ENCODE measurements at regions not wholly inside any gene's neighbourhood (a gene's known extent, or its start where the extent isn't known, plus 50 kb on each side); places are given as distances from the start of the nearest gene placed in this dataset.

DNA sequence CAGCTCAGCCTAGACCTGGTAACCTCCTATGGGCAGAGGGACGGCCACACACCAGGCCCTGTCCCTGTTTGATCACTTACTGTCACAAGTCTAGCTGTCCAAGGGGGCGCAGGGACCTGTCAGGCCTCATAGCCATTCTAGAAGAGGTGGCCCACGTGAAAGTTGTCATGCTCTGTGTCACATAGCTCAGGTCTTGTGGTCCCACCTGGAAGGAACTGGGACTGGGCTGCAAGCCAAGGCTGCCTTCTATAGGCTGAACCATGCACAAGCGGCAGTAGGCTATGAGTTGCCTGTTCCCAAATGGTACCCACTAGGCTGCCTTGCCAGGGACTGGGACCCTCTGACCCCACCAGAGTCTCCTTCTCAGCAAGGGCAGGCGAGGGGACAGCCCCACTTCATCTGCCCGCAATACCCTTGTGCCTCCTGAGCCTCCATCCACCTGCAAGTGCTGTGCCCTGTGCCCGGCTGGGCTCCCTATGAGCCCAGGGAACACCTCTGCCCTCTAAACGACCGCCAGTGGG, 177.5 kb downstream of the ANAPC1 start:
- DNase-seq (ENCODE audit: low read depth, low spot score) = no peak

DNA sequence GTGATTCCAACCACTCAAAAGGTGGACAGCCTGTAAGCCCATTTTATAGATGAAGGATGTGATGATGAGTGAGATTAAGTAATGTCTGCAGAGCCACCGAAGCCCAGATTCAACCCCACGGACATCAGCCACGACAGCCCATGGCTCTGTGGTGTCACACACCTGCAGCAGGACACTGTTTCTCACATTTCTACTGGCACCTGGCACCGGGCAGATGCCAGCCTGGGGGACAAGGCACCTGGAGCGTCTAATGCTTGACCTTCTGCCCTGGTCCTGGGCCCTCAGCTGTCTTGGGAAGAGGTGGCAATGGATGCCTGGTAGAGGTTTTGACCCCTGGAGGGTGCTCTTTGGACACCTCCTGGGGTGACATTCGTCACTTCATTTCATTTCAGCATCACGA, 176.3 kb downstream of the ANAPC1 start:
- no peak for DNase-seq (ENCODE audit: low read depth, low spot score)

DNA sequence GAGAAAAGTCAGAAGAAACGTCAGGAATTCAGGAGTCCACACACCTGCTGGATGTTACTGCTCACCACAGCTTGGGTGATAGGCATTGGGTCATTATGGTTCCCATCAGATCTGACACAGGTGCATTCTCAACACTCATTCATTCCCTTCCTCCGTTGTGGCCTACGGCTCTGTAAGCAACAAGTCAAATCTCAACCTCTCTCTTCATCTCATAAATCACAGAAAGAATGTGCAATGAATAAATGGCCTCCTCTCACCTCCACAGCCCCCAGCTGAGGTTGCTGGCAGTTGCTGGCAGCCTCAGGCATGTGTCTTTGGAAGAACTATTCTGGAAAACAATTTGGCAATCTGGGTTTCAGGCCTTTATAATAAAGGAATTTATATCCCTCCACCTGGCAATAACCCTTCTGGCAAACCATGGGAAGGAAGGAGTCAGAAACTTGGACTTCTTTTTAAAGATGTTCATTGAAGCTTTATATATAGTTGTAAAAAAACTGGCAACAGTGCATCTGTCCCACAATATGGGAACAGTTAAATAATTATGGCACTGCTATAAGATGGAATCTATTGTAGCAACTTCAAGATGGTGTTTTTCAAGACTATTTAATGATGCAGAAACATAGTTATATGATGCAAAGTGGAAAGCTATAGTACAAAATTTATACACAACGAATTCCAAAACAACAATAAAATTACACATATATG, 175.4 kb downstream of the ANAPC1 start:
- DNase-seq (ENCODE audit: low read depth, low spot score) = no peak

DNA sequence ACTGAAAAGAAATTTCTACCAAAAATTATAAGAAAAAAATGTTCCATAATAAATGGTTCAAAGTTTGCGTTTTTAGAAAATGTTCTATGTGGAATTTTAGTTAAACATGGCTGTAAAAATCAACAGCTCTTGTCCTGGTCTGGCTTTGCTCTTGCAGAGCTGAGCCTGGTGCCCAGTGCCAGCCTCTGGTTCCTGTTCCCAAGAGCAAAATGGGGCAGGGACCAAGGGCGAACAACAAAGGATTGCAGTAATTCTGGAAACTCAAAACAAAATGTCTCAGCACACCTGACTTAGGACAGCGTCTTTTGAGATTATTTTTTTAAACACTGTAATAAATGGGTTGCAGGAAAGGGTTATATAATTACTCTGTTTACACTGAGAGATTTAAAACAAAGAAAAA, 174.7 kb downstream of the ANAPC1 start:
- no peak for DNase-seq (ENCODE audit: low read depth, low spot score)

DNA sequence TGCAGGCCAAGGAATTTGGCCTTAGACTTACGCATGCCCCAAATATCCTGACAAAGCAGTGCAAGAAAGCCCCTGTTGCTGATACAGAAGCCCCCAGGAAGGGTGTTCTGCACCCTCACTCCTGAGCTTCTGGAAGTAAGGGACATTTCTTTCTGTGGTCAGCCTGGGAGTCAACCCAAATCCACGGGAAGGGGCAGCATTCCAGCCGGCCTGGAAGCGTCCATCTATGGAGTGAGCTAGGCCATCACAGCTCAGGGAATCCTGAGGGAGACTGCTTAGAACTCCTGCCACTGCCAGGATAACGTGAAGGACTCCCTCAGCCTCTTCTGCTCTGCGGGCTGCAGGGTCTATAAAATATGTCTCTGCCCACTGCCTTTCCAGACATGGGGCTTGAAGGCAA, 173.9 kb downstream of the ANAPC1 start:
- no peak for DNase-seq (ENCODE audit: low read depth, low spot score)

DNA sequence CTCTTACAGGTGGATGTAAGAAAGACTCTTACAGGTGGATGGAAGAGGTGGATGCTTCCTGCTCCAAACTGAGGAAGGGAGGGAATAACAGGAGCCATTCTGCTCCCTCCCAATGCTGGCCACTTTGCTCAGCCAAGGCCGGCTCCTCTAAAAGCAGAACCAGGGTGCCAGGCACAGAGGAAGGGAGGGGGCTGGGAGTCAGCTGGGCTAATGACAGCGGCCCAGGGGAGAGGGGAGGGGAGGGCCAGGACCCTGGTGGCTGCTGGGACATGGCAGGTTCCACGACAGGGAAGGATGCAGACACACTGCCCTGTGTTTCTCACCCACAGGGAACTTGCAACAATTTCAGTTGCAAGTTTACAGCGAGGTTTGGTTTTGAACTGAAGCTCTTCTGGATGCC, 173.4 kb downstream of the ANAPC1 start:
- no peak for DNase-seq (ENCODE audit: low read depth, low spot score)

DNA sequence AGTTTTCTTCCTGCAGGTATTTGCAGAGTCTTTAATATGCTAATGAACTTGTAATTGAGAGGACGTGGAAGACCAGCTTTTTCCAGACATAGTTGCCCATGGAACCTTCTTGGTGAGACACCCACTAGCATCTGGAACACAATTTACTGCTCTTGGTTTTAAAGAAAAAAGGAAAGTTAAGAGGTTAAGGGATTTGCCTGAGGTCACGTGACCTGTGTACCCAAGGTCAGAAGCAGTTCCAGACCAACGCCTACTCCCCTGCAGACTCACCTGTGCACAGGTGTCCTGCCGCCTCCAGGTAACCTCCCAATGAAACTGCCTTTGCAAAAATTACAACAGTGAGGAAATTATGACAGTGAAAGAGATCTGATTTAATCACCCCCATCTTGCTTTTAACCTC, 172.7 kb downstream of the ANAPC1 start:
- no peak for DNase-seq (ENCODE audit: low read depth, low spot score)

DNA sequence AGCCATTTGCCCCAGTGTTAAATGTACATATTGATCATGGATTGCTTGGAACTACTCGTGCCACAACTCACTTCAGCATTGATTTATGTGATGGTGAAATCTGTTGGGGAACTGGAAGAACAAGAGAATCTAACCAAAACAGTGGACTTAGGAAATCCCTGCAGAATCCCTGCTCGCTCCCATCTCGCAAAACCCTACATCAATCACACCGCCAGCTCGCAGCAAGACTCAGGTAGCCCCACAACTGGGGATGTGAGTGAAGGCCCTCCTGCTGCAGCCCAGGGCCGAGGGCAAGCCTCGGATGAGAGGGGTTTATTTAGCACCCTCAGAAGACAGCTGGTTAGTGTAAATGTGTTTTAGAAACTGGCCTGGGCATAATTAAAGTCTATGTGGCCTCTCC, 171.6 kb downstream of the ANAPC1 start:
- DNase-seq (ENCODE audit: low read depth, low spot score) = no peak

DNA sequence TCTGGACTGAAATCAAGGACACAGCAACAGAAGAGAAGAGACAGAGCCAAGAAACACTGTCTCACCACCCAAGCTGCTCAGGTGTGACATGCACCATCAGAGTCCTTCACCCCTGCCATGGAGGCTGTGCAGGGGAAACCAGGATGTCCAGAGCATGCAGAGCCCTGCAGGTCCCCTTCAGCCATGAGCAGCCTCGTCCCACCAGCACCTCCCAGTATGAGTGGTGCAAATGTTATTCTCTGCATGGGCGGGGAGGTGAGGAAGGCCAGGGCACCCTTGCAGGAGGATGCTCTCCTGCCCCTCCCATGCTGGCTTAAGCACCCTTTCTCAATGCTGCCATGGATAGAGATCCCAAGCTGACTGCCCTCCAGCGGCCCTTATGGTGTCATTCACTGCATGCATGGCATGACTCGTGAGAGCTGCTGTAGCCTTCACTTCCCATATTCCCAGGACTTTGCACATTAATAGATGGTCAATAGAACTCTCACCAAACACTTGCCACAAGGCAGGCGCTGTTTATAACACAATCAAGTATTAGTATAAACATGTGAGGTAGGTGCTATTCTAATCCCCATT, 171.0 kb downstream of the ANAPC1 start:
- no peak for DNase-seq (ENCODE audit: low read depth, low spot score)

DNA sequence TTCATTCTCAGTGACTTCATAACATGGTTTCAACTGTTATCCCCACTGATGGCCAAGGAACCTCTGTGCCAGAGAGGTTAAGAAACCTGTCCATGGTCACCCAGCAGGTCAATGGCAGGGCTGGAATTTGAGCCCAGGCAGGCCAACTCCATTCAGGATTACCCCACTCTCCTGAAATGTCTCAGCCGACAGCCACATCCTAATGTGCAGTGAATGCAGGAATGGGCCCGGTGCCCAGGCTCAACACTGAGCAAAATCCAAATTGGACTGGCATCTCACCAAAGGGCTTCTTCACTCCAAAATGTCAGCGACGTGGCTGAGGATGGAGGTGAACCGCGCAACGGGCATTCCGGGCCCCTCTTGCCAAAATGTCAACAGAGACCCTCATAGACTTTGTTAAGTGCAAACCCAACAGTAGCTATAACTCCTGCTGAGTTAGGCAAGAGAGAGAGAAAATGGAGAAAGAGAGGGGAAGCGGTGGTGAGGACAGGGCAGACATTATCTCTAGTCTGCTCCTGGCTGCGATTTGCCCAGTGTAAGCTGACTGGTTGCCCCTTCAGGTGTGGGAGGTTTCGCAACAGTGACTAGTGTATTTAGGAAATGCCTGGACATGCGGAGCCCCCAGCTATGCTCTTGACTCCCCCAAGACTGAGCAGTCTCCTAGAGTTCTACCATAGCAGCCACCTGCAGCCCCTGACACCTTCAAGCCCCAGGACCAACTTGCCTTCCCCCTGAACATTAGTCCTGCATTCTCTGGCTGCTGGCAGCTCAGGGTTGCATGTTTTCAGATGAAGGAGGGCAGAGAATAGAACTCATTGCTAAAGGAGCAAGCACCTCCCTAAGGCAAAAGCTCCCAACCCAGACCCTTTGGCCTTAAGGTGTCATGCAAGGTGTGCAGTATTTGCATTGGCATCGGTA, 167.7 kb downstream of the ANAPC1 start:
- no peak for DNase-seq (ENCODE audit: low read depth, low spot score)

DNA sequence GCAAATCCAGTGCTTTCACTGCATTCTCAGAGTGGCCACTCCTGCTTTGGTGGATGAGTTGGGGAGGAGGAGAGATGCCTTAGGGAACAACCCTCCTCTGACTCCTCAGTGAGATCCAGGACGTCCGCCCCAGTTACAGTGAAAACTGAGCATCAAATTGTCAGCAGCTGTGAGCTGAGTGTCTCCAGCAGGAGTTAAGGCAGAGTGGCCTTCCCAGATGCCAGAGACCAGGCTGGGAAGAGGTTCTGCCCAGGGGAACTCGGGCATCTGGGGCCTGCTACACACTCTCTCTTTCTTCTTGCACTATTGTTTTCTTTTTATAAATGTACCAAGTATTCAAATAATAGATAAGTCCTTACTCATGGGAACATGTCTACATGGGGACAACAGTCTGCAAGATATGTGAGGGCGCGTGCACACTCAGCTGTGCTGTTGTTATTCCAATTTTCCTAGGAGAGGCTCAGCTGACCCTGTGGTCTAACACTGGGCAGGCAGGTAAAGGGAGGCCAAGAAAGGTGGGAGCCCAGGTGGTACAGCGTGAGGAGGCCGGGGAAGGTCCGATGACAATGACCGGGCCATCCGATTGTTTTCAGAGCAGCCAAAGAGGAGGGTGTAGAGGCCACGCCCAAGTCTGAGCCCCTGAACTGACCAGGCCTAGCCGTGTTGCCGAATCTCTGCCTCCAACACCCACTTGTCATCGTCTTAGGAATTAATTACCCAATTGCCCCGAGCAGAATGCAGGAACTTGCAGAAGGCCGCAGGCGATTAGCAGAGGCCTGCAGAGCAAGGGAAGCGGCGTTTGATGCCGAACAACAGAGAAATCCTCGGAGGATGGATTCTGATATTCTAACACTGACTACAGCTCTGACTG, 166.9 kb downstream of the ANAPC1 start:
- no peak for DNase-seq (ENCODE audit: low read depth, low spot score)

Measured in smooth muscle cell of the brain vasculature (primary cell).